RKO (cell line): ENCODE measurements at regions not wholly inside any gene's neighbourhood (a gene's known extent, or its start where the extent isn't known, plus 50 kb on each side); places are given as distances from the start of the nearest gene placed in this dataset.

Source experiments
- DNase-seq: peaks from one replicate; pipeline ENCODE4 v3.0.0-alpha.2; 2016; ENCODE audit warnings: low spot score

DNA sequence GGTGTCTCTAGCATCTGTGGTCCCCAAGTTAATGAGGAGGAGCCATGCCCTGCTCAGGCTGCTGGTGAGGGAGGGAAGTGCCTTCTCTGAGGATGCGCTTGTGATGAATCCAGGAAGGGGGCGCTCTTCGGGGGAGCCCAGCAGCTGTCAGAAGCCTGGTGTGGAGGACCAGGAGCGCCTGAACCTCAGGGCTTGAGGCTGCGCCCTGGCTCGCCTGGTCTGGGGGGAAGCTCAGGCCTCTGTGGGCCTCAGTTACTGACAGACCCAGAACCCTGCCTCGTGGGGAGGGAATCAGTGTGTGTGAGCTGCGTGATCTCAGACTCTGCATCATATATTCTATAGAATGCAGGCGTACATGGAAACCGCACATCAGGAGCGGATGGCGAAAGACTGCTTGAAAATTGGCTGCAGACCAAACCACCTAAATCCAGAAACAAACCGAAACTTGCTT lies 126.1 kb downstream of the SEC14L1 start:
- DNase-seq = no peak

DNA sequence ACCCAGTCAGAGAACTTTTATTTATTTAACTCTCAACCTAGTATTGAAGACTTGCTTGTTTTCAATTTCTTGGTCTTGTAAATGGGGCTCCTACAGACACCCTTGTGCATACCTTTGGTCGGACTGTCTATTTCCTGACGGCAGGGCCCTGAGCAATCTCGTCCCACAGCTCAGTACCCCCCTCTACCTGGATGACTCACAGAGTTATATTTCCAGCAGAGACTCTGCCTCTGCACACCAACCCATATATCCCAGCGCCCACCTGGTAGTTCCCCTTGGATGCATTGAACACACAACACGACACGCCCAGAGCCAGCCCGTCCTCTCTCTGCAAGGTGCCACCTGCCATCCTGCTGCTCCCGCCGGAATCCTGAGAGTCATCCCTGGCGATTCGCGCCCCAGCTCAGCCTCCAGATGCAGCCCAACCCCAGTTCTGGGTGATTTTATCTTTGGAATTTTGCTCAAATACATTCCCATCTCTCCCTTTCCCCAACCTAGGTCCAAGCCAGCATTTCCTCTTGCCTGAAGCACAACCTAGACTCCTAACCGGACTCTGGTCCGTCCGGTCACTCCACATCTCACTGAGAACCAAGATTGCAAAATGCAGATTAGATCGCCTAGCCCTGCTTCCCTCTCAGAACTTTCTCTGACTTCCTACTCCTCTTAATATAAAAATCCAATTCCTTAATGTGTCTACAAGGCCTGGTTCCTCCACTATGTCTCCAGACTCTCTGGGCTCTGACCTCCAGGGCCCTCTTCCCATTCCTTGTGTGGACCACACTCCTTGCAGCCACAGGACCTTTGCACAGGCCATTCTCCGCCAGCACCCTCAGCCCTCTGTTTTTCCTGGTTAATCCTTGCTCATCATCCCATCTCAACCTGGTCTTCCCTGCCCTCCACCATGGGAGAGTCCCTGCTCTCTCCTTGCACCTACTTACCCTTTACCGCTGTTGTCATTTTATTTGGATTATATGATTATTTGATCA lies 129.2 kb downstream of the SEC14L1 start:
- no peak for DNase-seq

DNA sequence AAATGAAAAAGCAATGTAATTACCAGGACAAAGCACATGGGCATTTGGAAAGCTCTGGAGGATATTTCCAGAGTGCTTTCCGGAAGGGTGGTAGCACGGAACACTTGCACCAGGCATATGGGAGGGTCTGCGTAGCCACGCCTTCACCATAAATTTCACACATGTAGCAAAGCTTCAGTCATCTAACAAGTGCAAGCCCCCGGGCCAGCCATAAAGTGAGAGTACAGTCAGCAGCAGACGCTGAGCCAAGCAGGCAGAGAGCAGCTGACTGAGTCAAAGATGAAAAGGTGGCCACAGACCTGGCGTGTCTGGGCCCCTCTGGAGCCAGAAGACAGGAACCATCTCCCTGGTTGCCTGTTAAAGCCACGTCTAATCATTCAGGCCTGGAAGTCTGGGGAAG lies 130.6 kb downstream of the SEC14L1 start:
- DNase-seq = no peak

DNA sequence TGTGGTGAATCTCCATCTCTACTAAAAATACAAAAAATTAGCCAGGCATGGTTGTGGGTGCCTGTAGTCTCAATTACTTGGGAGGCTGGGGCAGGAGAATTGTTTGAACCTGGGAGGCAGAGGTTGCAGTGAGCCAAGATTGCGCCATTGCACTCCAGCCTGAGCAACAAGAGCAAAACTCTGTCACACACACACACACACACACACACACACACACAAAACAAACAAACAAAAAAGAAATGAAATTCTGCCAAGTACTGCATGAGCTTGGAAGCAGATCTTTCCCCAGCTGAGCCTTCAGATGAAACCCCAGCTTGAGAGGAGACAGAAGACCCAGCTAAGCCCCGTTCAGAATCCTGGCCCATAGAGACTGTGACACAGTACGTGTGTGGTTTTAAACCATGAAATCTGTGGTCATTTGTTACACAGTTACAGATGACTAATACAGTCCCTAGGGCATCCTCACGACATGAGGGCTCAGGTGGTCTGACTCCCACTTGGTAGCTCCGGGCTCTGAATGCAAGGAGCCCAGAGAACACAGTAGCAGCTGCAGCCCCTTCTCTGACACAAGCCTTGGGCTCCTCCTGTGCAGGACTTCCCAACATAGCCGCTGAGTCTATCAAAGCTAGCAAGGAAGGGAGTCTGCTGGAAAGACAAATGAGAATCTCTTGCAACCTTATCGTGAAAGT lies 132.8 kb downstream of the SEC14L1 start:
- DNase-seq = no peak

DNA sequence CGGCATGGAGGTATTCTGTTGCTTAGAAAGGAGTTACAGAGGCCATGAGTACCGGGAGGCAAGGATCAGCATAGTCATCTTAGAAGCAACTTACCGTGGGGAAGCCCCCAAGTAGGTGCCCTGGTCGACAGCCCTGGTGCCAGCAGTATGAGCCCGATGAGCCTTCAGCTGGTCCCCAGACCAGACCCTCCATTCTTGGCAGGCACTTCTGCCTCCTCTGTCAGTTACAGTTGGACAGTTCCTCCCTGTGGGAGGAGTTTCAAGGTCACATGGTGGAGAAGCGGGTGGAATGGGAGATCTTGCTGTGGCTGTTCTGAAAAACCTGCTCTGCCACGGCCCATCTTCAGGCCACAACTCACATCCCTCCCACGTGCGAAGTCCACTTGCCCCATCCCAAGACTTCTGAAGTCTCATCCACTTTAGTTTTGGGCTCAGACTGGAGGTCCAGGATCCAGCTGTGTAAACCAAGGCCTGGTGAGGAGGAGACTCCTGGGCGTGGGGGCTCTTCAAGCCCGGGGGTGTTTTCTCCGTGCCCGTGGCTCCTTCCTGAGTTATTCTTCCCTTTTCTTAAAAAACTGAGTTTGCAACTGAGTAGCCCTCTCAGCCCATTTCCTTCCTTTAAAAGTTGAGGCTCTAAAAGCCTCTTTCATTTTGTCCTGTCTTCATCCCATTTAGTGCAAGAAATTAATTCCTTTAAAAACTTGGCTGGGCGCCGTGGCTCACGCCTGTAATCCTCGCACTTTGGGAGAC lies 133.5 kb downstream of the SEC14L1 start:
- no peak for DNase-seq

DNA sequence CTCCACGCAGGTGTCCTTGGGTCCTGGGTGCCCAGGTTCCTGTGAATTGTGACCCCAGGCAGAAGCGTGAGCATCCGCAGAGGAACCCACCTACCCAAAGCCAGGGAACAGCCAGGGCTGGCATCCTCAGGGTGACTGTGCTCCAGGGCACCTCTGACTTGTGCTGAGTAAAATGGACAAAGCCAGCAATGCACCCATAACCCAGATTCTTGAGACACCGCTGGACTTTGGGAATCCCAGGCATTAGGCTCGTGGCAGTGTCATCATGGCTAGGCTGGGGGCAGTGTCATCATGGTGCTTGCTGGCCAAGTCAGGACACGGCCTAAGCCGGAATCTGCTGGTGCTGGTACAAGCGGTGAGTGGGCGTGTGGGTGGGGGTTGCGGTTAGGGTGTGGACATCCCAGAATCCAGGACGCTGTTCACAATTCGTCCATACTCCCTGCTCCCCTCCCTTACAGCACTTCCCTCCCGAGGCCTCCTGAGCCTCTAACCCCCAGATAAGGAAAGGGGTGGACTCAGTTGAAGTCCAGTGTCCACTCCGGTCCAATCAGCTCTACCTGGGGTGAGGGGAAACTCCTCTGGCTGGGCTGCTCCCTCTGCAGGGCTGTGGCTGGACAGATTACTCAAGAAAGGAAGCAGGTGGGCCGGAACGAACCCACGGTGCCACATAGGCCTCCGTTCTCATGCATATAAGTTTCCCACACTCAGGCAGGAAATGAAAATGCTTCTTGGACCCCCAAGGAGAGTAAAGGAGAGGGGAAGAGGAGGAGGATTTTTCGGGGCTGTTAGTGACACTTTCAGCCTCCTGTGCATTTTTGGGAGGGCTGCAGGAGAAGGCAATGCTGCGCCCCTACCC lies 138.9 kb downstream of the SEC14L1 start:
- DNase-seq = no peak

DNA sequence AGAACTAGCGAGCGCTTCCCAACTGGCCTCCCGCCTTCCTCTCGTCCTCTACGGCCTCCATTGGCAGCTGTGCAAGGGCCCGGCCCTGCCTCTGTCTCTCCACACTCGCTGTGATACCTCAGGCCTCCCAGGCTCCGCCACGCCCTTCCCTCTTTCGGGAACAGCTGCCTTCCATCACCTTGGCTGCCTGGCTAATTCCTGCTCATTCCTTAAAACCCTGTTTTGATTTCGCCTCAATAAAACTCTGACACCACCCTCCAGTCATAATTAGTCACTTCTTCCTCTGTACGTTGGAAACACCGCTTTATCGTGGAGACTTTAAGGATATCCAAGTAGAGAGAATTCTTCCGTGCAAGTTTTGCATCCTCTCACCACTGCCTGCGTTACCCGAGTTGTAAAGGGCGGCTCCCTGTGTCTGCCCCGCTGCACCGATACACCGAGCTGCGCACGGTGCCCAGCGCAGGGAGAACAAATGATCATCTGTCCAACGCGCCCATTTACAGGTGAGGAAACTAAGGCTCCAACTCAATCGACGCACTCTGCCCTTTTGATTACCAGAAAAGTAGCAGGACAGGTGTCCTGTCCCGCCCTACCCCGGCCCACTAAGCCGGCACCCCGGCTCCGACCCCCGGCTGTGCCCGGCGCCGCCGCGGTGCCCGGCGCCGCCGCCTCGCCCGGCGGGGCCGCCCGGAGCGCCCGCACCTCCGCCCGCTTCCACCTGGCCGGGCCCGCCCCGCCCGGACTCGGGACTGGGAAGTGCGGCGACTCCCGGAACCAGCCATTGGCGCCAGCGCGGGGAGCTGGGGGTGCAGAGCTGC lies 139.7 kb downstream of the SEC14L1 start:
- peak; percentile 82 for DNase-seq

DNA sequence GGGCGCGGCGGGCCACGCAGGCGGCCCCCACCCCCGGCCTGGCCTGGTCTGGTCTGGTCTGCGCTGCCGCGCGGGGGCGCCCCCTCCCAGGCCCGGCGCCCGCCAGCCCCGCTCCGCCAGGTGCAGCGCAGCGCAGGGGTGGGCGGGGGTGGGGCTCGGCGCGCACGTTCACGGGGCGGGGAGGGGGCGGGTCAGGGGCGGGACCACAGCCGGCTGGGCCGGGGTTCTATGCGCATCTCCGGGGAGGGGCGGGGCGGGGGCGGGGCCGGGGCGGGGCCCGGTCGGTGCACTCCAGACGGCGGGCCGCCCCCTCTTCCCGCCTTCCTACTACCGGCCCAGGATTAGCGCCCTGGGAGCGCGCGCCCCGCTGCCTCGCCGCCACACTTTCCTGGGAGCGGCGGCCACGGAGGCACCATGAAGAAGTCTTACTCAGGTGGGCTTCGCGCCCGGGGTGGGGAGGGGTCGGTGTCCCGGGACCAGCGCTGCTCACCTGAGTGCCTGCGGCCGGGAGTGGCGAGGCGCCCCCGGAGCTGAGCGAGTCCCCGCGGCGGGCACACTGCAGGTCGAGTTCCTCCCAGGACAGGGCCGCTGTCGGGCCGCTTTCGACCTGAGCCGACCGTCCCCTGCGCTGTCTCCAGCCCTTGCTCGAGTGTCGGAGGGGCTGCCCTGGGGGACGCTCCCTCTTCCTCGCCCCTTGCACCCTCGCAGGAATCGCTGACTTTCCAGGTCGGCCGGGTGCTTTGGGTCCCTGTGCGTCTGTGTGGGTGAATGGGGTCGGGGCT lies 140.5 kb downstream of the SEC14L1 start:
- peak; percentile 34 for DNase-seq

DNA sequence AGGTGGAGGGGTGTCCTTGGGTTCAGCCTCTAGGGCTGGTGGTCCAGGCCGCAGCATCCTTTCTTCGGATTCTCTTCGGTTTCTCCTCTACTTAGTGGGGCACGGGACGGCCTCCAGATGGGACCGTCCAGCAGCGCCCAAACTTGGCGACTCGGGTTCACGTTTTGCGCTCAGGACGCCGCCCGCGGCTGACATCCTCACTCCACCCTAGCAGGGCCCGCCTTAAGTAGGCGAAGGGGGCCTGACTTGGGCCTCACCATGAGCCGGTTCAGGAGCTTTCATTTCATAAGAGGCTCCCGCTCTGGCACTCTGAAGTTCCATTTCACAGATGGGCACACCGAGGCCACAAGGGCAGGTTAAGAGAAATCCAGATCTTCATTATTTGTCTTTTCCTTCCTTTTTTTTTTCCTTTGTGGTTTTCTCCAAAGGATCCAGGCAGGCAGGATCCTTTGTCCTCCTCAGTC lies 141.2 kb downstream of the SEC14L1 start:
- DNase-seq = no peak

DNA sequence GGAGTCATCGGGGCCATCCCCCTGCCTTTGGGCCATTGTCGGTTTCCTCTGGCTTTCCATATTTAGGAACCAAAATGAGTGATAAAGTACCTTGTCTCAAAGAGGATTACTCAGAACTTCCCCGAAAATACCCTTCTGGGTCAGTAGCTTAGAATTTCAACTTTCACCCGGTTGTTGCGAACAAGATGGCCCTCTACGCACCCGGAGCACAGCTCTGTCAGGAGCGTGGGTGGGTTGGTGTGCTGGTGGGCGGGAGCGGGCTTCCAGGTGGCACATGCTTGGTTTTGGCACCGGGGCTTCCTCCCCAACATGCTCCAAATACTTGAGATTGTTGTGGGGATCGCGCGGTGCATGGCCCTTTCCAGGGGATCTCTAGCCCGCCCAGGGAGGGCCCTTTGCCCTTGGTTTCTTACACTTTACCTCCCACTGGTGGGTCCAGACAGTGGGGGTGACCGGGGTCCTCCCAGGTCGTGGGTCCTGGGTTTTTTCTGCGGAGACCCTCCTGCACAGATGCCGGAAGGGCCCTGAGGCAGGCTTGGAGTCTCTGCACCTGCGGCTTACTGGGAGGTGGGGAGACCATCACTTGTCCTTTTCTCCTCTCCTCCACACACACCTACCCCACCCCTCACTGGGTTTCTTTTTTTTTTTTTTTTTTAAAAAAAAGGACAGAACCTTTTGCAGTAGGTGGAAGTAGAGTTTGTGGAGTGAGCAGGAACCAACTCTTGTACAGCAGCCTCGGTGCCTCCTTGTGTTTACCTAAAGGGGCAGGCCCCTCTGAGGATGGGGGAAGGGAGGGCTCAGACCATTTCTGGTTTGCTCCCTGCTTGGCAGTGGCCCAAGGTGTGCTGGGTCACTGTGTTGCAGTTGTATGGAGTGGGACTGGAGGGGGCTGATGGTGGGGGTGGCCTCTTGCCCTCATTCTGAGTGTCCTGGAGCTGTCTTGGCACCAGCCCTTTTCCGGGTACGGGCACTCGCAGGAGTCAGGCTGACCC lies 142.1 kb downstream of the SEC14L1 start:
- DNase-seq = no peak

DNA sequence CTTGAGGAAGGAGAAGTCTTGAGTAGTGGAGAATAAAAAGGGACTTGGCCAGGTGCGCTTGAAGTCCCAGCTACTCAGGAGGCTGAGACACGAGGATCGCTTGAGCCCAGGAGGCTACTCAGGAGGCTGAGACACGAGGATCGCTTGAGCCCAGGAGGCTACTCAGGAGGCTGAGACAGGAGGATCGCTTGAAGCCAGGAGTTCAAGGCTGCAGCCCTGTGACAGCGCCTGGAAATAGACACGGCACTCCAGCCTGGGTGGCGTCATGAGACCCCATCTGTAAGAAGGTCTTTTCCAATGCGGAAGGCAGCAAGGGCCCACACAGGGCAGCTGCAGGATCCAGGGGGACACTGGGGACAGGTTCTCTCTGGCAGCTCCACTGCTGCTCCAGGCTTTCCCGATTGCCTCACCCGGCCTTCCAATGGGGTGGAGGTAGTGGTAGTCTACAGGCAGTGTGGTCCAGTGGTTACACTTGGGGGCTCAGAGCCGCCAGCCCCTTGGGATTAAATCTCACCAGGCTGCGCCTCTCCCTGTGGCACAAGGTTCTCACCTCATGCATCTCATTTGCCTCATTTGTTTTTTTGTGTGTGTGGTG lies 143.4 kb downstream of the SEC14L1 start:
- no peak for DNase-seq

DNA sequence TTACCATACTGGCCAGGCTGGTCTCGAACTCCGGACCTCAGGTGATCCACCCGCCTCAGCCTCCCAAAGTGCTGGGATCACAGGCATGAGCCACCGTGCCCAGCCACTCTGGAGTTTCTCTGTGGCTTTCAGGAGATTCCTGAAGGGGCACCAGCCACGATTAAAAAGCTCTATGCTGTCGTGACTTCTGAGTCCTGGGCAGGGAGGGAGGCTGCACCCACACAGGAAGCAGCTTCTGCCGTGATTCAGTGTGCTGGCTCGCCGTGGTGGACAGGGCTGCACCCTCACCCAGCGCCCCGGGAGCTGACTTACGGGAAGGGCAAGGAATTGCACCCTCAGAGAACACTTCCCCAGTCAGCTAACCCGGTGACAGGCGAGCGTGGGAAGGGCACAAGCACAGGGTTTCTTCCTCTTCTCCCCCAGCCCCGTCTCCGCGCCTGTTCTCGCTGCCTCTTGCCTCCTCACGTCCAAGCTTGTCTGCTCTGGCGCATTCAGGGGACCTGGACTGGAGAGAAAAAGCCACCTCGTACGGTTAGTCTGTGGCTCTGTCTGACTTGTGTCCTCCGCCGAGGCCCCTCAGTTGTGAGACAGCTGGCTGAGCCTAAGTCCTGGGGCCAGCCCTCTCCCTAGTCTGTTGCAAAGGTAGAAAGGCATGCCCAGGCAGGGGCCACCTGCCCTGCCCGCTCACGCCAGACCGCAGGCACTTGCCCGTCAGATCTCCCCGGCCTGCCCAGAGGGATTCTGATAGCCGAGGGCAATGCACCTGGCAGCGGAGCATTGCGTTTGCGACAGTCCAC lies 145.0 kb downstream of the SEC14L1 start:
- DNase-seq = peak; percentile 42

DNA sequence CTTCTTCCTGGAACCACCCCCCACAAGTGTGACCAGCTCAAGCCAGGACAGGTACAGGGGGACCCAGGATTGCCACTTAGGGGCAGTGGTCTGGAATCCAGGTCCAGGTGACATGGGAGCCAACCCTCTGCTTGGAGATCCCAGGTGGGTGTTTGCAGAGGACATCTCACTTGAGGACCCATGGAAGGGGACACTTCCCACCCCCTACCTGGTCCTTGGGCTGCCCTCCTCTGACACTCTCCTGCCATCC lies 145.5 kb downstream of the SEC14L1 start:
- no peak for DNase-seq

DNA sequence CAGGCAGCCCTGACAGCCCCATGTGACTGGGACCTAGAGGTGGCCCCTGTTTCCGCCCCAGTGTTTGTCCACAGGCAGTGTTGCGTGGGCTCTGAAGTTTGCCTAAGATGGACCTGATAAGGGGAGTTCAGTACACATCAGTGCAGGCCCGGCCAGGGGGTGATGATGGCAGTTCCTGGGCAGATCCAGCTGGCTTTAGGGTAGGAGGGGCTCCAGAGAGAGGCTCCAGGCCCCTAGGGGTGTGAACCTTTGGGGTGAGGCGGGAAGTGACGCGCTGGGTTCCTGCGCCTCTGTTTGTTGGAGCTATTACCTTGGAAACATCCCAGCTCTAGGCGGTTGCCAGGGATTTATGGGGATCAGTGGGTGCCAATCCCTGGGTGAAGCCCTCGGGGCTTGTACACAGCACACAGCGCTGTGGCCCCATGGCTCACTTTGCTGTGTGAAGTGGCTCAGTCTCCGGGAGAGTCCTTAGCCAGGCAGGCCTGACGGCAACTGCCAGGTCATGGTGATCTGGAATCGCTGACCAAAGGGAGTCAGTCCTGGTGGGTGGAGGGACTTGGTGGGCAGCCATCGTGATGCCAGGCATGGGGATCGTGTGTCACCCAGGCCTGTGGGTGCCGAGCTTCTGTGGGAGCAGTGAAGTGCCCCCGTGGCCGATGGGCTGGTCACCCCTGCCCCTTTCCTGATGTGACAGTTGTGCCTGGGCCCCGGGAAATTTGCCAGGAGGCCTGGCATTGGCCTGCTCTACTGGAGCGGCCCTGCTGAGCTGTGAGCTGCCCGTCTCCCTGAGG lies 146.1 kb downstream of the SEC14L1 start:
- DNase-seq = no peak

DNA sequence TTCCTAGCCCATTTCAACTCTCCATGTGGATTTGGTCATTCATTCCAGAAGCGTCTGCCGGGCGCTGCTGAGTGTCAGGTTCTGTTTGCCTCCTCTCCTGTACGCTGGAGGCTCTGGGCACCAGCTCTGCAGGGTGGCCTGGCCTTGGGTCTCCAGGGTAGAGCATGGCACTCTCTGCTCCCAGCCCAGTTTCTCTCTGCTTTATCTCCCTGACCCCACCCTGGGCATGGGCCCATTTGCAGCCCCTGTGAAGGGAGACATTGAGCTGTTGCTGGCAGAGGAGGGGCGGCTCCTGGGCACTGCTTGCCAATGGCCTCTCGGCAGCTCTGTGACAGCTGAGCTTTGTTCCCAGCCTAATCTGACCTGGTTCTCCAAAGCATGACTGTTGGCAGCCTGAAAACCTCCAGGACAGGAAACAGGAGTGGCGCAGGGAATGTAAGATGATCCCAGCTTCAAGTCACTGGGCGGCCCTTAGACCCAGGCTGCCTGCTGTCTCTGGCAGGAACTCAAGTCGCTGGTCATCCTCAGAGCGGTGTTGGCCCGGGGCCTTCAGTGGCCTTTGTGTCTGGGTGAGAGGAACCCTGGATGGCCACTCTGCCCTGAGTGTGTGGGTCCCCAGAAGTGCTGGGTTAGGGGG lies 146.8 kb downstream of the SEC14L1 start:
- DNase-seq = no peak

DNA sequence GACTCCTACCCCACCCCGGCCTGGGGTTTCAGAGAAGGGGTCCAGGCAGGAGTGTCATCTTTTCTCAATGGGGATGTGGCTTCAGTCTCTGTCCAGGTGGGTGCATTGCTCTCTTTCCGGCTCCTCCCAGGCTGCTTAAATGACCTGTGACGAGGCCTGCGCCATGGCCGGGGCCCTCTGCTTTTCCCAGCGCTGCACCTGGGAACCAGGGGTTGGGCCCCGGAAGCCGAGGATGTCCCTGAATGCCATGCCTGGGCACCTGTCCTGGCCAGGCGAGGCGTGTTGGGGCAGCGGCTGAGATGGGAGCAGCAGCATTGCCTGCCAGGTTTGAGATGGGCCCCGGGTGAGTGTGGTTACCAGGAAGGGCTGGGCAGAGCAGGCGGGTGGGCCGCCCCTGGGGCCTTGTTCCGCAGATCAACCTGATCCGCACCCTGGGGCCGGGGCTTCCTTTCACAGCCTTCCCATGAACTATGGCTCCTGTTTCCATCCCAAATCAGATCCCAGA lies 147.4 kb downstream of the SEC14L1 start:
- DNase-seq = no peak
